Peyer's patch (tissue), 4 donors: ENCODE measurements at regions not wholly inside any gene's neighbourhood (a gene's known extent, or its start where the extent isn't known, plus 50 kb on each side); places are given as distances from the start of the nearest gene placed in this dataset.

Experiments used
- DNase-seq, 3 donors: peaks; one replicate each; pipeline ENCODE4 v3.0.0-alpha.2; 2017 to 2019
- H3K27ac ChIP-seq, 4 donors: fragments of 200-600 bp; sonication (generic); one replicate each; pipeline ENCODE4 v1.5.1; 2016 to 2019
- H3K27me3 ChIP-seq, 2 donors: fragments of 200-600 bp; sonication (generic); one replicate each; pipeline ENCODE4 v1.5.1; 2019
- H3K36me3 ChIP-seq, 3 donors: fragments of 200-600 bp; sonication (generic); one replicate each; pipeline ENCODE4 v1.5.1; 2016 to 2019
- H3K4me1 ChIP-seq, 4 donors: fragments of 200-600 bp; sonication (generic); one replicate each; pipeline ENCODE4 v1.5.1; 2016 to 2019
- H3K4me3 ChIP-seq, 4 donors: fragments of 200-600 bp; sonication (generic); 1 replicate in 3 of 4; 2 replicates in 1 of 4; pipeline ENCODE4 v1.5.1; 2016 to 2019; ENCODE audit warnings: mild to moderate bottlenecking in 1 of 4
- H3K9me3 ChIP-seq, 4 donors: fragments of 200-600 bp; sonication (generic); one replicate each; pipeline ENCODE4 v1.5.1; 2016 to 2019; ENCODE audit warnings: mild to moderate bottlenecking in 1 of 4
- CTCF ChIP-seq, 6 experiments: fragments of 450-650 bp in 4 of 6; fragments of 200-600 bp in 2 of 6; sonication (generic) in 1 of 6; IDR thresholded peaks; one replicate each; pipeline ENCODE4 v1.5.1; 2017 to 2019; ENCODE audit warnings: antibody characterized with exemption in 6 of 6, mild to moderate bottlenecking in 3 of 6, moderate library complexity in 1 of 6
- POLR2A ChIP-seq, 2 donors: fragments of 450-650 bp; IDR thresholded peaks; one replicate each; pipeline ENCODE4 v1.5.1; 2017; ENCODE audit warnings: antibody characterized with exemption in 2 of 2, mild to moderate bottlenecking in 2 of 2, moderate library complexity in 2 of 2

DNA sequence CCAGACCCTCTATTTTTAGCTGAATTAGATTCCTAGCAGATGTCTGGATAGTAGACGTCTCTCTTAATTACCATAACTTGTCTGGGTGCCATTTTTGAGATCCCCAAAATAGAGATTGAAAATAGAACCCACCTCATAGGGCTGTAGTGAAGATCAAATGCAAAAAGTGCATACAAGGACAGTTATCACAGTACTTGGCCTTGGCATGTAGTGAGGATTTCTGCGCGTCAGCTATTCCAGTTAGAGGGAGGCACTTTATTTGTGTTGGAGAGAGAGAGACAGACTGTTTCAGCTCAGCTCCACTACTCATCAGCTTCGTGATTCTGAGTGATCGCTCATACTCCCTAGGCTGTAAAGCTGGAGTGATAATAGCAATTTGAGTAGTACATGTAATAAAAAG is 59.6 kb upstream of the CDH13 start:
- no peak overlapping the region for H3K27ac ChIP-seq
- no peaks in the 10 kb centered on the region for H3K4me1 ChIP-seq
- no peaks in the 10 kb centered on the region for H3K27me3 ChIP-seq
- no peak overlapping the region for H3K4me3 ChIP-seq
- DNase-seq: no peak
- H3K9me3 ChIP-seq: no peaks in the 10 kb centered on the region
- no peaks in the 10 kb centered on the region for H3K36me3 ChIP-seq
- TF ChIP-seq POLR2A (IDR thresholded peaks at IDR 0.05) (no peak), CTCF (IDR thresholded peaks at IDR 0.05) (no peak)

- no peaks in the 10 kb centered on the region for H3K9me3 ChIP-seq
- H3K36me3 ChIP-seq: no peaks in the 10 kb centered on the region
- DNase-seq: no peak
- H3K4me3 ChIP-seq: no peak overlapping the region
- no peak for TF ChIP-seq POLR2A (IDR thresholded peaks at IDR 0.05)
- TF ChIP-seq CTCF (IDR thresholded peaks at IDR 0.05): no peak
- no peak overlapping the region for H3K27ac ChIP-seq
- no peaks in the 10 kb centered on the region for H3K27me3 ChIP-seq
- H3K4me1 ChIP-seq: no peaks in the 10 kb centered on the region
Measured at GRCh38 chr16:82563401-82563800, 63.4 kb upstream of the CDH13 start.

DNA sequence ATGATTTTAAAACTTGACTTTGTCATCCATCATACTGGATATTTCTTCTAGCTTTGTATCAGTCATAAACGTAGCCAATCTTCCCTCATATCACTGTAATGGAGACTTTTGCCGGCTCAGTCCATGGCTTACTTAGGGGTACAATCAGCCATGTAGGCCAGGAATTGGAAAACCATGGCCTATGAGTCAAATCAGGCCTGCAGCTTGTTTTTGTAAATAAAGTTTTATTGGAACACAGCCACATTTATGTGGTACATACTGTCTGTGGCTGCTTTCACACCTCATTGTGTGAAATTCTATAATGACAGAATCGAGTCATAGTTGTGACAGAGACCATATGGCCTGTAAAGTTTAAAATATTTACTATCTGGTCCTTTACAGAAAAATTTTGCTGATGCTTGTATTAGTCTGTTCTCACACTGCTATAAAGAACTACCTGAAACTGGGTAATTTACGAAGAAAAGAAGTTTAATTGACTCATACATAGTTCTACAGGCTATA is 64.5 kb upstream of the CDH13 start:
- TF ChIP-seq POLR2A (IDR thresholded peaks at IDR 0.05): no peak
- TF ChIP-seq CTCF (IDR thresholded peaks at IDR 0.05): no peak
- H3K27ac ChIP-seq: no peak overlapping the region
- no peaks in the 10 kb centered on the region for H3K4me1 ChIP-seq
- H3K9me3 ChIP-seq: no peaks in the 10 kb centered on the region
- no peaks in the 10 kb centered on the region for H3K36me3 ChIP-seq
- no peak for DNase-seq
- H3K4me3 ChIP-seq: no peak overlapping the region
- no peaks in the 10 kb centered on the region for H3K27me3 ChIP-seq

DNA sequence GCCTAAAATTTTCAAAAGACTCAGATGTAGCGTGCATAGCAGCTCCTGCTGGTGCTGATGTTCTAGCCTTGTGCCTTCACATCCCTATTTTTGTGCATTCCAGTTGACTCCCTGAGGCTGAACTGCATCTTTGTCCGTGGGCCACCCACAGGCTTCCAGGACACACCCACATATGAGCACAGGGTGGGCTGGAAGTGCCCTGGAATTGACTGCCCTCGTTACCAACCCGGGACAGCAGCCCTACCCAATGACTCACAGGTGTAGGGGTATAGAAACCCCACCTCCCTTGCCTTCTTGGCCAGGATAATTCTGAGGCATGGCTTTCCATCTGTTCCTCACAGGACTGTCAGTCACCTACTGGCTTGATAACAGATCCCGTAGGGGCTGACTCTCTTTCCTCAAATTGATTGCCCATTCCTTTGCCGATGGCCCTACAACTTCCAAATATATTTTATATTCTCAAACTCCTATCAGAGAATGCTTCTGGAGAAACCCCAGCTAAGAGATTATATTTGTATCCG is 65.9 kb upstream of the CDH13 start:
- no peaks in the 10 kb centered on the region for H3K9me3 ChIP-seq
- no peak for DNase-seq
- TF ChIP-seq POLR2A (IDR thresholded peaks at IDR 0.05): no peak
- TF ChIP-seq CTCF (IDR thresholded peaks at IDR 0.05): no peak
- H3K27ac ChIP-seq: no peak overlapping the region
- no peaks in the 10 kb centered on the region for H3K36me3 ChIP-seq
- no peaks in the 10 kb centered on the region for H3K27me3 ChIP-seq
- H3K4me3 ChIP-seq: no peak overlapping the region
- H3K4me1 ChIP-seq: no peaks in the 10 kb centered on the region

DNA sequence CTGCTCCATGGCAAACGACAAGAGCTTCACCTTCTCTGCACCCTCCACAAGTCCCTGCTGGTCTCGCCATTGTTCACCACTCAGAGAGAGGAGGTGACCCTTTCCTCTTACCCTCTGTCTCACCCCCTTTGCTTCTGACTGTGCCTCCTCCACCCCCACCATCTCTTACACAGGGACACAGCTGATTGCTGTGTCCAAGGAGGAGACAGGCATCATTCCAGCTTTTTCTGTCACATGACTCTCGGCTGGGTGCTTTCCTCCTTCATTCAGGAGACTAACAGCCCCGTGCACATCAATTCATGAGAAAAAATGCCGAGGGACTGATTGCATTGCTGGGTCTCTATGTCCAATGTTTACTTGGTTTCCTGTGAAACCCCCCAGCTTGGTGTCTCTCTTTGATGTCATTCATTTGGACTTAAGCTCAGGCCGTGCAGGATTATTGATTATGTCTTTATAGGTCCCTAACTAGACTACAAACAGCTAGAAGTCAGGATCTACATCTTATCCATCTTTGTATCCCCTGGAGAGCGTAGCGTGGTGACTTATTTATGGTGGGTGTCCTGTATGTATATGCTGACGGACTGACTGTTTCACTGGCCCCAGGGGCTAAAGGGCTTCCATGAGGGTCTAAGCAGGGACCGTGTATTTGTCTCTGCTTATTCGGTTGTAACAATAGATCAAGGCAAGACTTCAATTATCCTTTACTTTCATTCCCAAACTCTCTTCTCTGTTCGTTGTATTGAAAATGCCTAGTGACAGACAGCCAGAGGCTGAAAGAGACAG is 82.2 kb upstream of the CDH13 start:
- Histone ChIP-seq H3K4me1 (no peaks in the 10 kb centered on the region), H3K9me3 (no peaks in the 10 kb centered on the region), H3K4me3 (no peak overlapping the region), H3K27ac (no peak overlapping the region), H3K27me3 (no peaks in the 10 kb centered on the region), H3K36me3 (no peaks in the 10 kb centered on the region)
- DNase-seq: no peak
- TF ChIP-seq POLR2A (IDR thresholded peaks at IDR 0.05) (no peak), CTCF (IDR thresholded peaks at IDR 0.05) (no peak)
